ENCODE measurements at regions not wholly inside any gene's neighbourhood (a gene's known extent, or its start where the extent isn't known, plus 50 kb on each side); places are given as distances from the start of the nearest gene placed in this dataset.

- TF ChIP-seq CTCF (conservative IDR thresholded peaks at IDR 0.05 in 1 of 2, IDR thresholded peaks at IDR 0.05 in 1 of 2; ENCODE audit: low read depth in 1 of 2, low read length in 2 of 2) (no peak), EZH2 (IDR thresholded peaks at IDR 0.05; ENCODE audit: low read length, missing control alignments) (no peak)
Measured at GRCh38 chr1:87887100-87887499, 558.4 kb downstream of the LMO4 start.

Measured in fibroblast of lung (primary cell).